Astrocyte (in vitro differentiated cells and primary cell): ENCODE measurements at regions not wholly inside any gene's neighbourhood (a gene's known extent, or its start where the extent isn't known, plus 50 kb on each side); places are given as distances from the start of the nearest gene placed in this dataset.

Experiments
- DNase-seq: peaks from one replicate; pipeline ENCODE4 v3.0.0-alpha.2; 2010; ENCODE audit warnings: low read depth
- FAIRE-seq: peaks from 2 replicates; lab custom pipeline; 2011; peaks lifted over from hg19 to GRCh38; lab: Jason Lieb, UNC
- H2AFZ ChIP-seq: 2 replicates; pipeline ENCODE4 v1.6.0; 2012; ENCODE audit warnings: low read depth, low read length, inconsistent platforms
- H3K27ac ChIP-seq: 2 replicates; pipeline ENCODE4 v1.5.1; 2011; ENCODE audit warnings: low read depth, low read length, inconsistent platforms
- H3K27me3 ChIP-seq: 2 replicates; pipeline ENCODE4 v1.6.0; 2011; ENCODE audit warnings: low read length, inconsistent platforms; ENCODE audit not compliant: insufficient read depth
- H3K36me3 ChIP-seq: 2 replicates; pipeline ENCODE4 v1.5.1; 2011; ENCODE audit warnings: low read length, inconsistent platforms; ENCODE audit not compliant: insufficient read depth
- H3K4me1 ChIP-seq: 2 replicates; pipeline ENCODE4 v1.5.1; 2011; ENCODE audit warnings: low read length, inconsistent platforms; ENCODE audit not compliant: insufficient read depth
- H3K4me2 ChIP-seq: 2 replicates; pipeline ENCODE4 v1.6.0; 2012; ENCODE audit warnings: low read length, inconsistent platforms
- H3K4me3 ChIP-seq: 2 replicates; pipeline ENCODE4 v1.5.1; 2011; ENCODE audit warnings: low read depth, mild to moderate bottlenecking, low read length, inconsistent platforms; ENCODE audit not compliant: insufficient read depth
- H3K79me2 ChIP-seq: 2 replicates; pipeline ENCODE4 v1.6.0; 2012; ENCODE audit warnings: mild to moderate bottlenecking, low read length, inconsistent platforms; ENCODE audit not compliant: insufficient read depth
- H3K9ac ChIP-seq: 2 replicates; pipeline ENCODE4 v1.6.0; 2012; ENCODE audit warnings: mild to moderate bottlenecking, low read length, inconsistent platforms
- H3K9me3 ChIP-seq: 2 replicates; pipeline ENCODE4 v1.5.1; 2012; ENCODE audit warnings: low read depth, mild to moderate bottlenecking, low read length, inconsistent platforms; ENCODE audit not compliant: insufficient read depth
- H4K20me1 ChIP-seq: 2 replicates; pipeline ENCODE4 v1.6.0; 2012; ENCODE audit warnings: low read length, inconsistent platforms; ENCODE audit not compliant: insufficient read depth
- H3K27ac Mint-ChIP-seq: one replicate; pipeline ENCODE4 v1.8.0; 2021; ENCODE audit warnings: mild to moderate bottlenecking, mixed read lengths; ENCODE audit not compliant: unreplicated experiment
- H3K27me3 Mint-ChIP-seq: one replicate; pipeline ENCODE4 v1.8.0; 2021; ENCODE audit warnings: low read depth, mixed read lengths; ENCODE audit not compliant: unreplicated experiment
- H3K36me3 Mint-ChIP-seq: one replicate; pipeline ENCODE4 v1.8.0; 2021; ENCODE audit warnings: low read depth, mixed read lengths; ENCODE audit not compliant: unreplicated experiment
- H3K4me1 Mint-ChIP-seq: one replicate; pipeline ENCODE4 v1.8.0; 2021; ENCODE audit warnings: low read depth, mixed read lengths; ENCODE audit not compliant: unreplicated experiment
- H3K4me3 Mint-ChIP-seq: one replicate; pipeline ENCODE4 v1.8.0; 2021; ENCODE audit warnings: mild to moderate bottlenecking, moderate library complexity, mixed read lengths; ENCODE audit not compliant: unreplicated experiment
- H3K9me3 Mint-ChIP-seq: one replicate; pipeline ENCODE4 v1.8.0; 2021; ENCODE audit warnings: mild to moderate bottlenecking, mixed read lengths; ENCODE audit not compliant: unreplicated experiment
- EZH2 ChIP-seq: IDR thresholded peaks from 2 replicates; pipeline ENCODE4 v1.6.1; 2012; ENCODE audit warnings: mild to moderate bottlenecking, low read length, inconsistent platforms; ENCODE audit not compliant: insufficient read depth
- TF ChIP-seq, protein P1 (sequence below): IDR thresholded peaks from 2 replicates; pipeline ENCODE4 v1.5.1; 2011; ENCODE audit warnings: low read depth, mild to moderate bottlenecking, inconsistent platforms, low read length, moderate library complexity; ENCODE audit not compliant: insufficient read depth

DNA sequence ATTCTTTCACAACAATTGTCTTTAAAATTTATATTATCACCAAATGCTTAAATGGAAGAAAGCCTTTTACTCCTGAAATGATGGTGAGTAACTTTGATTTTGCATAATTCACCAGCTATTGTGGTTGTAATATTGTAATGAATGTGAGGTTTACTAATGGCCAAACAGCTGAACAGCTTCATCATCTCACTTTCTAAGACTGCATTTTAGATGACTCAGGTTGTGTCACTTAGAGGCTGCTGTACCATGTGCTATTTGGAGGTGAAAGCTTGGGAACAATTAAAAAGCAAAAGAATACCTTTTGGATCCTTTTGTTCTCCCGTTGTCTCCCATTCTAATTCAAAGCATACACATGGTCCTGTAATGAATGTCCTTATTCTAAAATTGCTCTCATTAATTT, 604.0 kb upstream of the PFKP start:
- Histone ChIP-seq H3K27ac (no peak overlapping the region), H3K4me2 (no peak overlapping the region), H4K20me1 (no peaks in the 10 kb centered on the region), H3K79me2 (no peaks in the 10 kb centered on the region), H3K9me3 (peaks cover 4% of the 10 kb centered on the region), H3K27me3 (no peaks in the 10 kb centered on the region), H3K4me3 (no peak overlapping the region), H2AFZ (no peak overlapping the region), H3K4me1 (no peaks in the 10 kb centered on the region), H3K36me3 (no peaks in the 10 kb centered on the region), H3K9ac (no peak overlapping the region)
- TF ChIP-seq EZH2 = no peak
- TF ChIP-seq, protein P1, sequence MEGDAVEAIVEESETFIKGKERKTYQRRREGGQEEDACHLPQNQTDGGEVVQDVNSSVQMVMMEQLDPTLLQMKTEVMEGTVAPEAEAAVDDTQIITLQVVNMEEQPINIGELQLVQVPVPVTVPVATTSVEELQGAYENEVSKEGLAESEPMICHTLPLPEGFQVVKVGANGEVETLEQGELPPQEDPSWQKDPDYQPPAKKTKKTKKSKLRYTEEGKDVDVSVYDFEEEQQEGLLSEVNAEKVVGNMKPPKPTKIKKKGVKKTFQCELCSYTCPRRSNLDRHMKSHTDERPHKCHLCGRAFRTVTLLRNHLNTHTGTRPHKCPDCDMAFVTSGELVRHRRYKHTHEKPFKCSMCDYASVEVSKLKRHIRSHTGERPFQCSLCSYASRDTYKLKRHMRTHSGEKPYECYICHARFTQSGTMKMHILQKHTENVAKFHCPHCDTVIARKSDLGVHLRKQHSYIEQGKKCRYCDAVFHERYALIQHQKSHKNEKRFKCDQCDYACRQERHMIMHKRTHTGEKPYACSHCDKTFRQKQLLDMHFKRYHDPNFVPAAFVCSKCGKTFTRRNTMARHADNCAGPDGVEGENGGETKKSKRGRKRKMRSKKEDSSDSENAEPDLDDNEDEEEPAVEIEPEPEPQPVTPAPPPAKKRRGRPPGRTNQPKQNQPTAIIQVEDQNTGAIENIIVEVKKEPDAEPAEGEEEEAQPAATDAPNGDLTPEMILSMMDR = no peak
- peak; percentile 51 for DNase-seq
- no peaks in the 10 kb centered on the region for H3K27me3 Mint-ChIP-seq
- H3K9me3 Mint-ChIP-seq = peaks cover 5% of the 10 kb centered on the region
- no peak overlapping the region for H3K27ac Mint-ChIP-seq
- H3K36me3 Mint-ChIP-seq = no peaks in the 10 kb centered on the region
- no peak overlapping the region for H3K4me3 Mint-ChIP-seq
- H3K4me1 Mint-ChIP-seq = peaks cover 4% of the 10 kb centered on the region
- FAIRE-seq = no peak

DNA sequence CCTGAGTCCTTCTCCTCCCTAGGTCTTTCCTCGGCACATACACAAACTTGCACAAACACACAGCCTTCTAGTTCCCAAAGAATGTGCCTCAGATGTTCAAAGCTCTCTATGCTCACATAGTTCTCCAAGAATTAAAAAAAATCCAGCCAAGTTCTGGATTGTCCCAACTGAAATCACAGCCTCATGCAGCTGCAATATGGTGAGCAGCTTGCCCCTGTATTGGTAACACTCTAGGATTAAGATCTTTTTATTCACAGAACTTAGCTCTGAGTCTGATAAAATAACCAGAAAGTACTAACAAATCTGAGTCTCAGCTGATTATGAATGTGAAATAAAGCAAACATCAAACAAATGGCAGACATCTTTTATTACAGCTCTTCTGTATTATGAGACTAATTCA, 604.8 kb upstream of the PFKP start:
- H3K9me3 ChIP-seq = peaks cover 4% of the 10 kb centered on the region
- H3K27ac Mint-ChIP-seq = no peak overlapping the region
- H3K27me3 ChIP-seq = no peaks in the 10 kb centered on the region
- H4K20me1 ChIP-seq = no peaks in the 10 kb centered on the region
- H2AFZ ChIP-seq = no peak overlapping the region
- DNase-seq = no peak
- no peak for FAIRE-seq
- H3K4me1 Mint-ChIP-seq = peaks cover 4% of the 10 kb centered on the region
- H3K4me2 ChIP-seq = no peak overlapping the region
- no peak overlapping the region for H3K27ac ChIP-seq
- no peaks in the 10 kb centered on the region for H3K27me3 Mint-ChIP-seq
- H3K4me3 ChIP-seq = no peak overlapping the region
- peaks cover 3% of the 10 kb centered on the region for H3K9me3 Mint-ChIP-seq
- no peaks in the 10 kb centered on the region for H3K36me3 ChIP-seq
- H3K4me3 Mint-ChIP-seq = no peak overlapping the region
- no peak overlapping the region for H3K9ac ChIP-seq
- no peaks in the 10 kb centered on the region for H3K36me3 Mint-ChIP-seq
- TF ChIP-seq EZH2 = no peak
- TF ChIP-seq, protein P1 = no peak
- H3K79me2 ChIP-seq = no peaks in the 10 kb centered on the region
- H3K4me1 ChIP-seq = no peaks in the 10 kb centered on the region

DNA sequence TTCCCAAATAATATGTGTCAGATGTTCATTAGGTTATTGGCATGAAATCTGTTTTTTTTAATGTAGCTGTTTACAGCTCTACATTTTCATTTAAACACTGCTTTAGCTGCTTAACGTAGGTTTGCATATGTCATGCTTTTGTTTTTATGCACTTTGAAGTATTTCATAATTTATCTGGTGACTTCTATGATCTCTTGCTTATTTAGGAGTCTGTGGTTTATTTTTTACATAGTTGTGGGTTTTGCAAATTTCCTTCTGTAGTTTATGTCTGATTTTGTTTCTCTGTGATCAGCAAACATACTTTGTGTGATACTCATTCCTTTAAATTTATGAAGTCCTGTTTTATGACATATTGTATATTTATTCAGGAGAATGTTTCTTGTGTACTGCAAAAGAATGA, 606.5 kb upstream of the PFKP start:
- H3K36me3 Mint-ChIP-seq = no peaks in the 10 kb centered on the region
- Histone ChIP-seq H3K4me3 (no peak overlapping the region), H3K9ac (no peak overlapping the region), H3K27me3 (no peaks in the 10 kb centered on the region), H3K36me3 (no peaks in the 10 kb centered on the region), H3K4me2 (no peak overlapping the region), H4K20me1 (no peaks in the 10 kb centered on the region), H3K4me1 (no peaks in the 10 kb centered on the region), H3K27ac (no peak overlapping the region), H3K9me3 (peaks cover 3% of the 10 kb centered on the region), H3K79me2 (no peaks in the 10 kb centered on the region), H2AFZ (no peak overlapping the region)
- H3K4me3 Mint-ChIP-seq = no peak overlapping the region
- FAIRE-seq = no peak
- no peak overlapping the region for H3K27ac Mint-ChIP-seq
- H3K9me3 Mint-ChIP-seq = peaks cover 3% of the 10 kb centered on the region
- H3K4me1 Mint-ChIP-seq = peaks cover 4% of the 10 kb centered on the region
- no peak for TF ChIP-seq EZH2
- TF ChIP-seq, protein P1 = no peak
- peaks cover 4% of the 10 kb centered on the region for H3K27me3 Mint-ChIP-seq
- DNase-seq = peak; percentile 34
